ENCODE measurements at regions not wholly inside any gene's neighbourhood (a gene's known extent, or its start where the extent isn't known, plus 50 kb on each side); places are given as distances from the start of the nearest gene placed in this dataset.
A peak's percentile ranks its signal among the peaks of the same experiment; 100 is the strongest.

DNA sequence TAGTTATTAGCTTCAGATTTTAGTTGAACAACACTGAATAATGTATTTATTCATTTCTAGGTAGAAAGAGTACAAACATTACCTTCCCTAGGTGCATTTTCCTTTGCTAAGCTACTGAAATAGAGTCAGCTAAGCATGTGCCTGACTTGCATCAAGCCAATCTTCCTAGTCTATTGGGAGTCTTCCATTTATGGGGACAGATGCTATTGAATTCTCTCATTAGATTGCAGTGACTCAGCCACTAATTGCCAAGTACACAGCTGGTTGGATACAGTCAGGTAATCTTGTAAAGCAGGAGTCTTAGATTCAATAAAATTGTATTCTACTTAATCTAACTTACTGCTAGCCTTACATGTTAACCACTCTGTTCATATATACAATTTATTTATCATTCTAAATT is 55.2 kb upstream of the RPS13 start:
- H2AFZ ChIP-seq (ENCODE audit: low read length), result no peak overlapping the region
- TF ChIP-seq, protein P1, sequence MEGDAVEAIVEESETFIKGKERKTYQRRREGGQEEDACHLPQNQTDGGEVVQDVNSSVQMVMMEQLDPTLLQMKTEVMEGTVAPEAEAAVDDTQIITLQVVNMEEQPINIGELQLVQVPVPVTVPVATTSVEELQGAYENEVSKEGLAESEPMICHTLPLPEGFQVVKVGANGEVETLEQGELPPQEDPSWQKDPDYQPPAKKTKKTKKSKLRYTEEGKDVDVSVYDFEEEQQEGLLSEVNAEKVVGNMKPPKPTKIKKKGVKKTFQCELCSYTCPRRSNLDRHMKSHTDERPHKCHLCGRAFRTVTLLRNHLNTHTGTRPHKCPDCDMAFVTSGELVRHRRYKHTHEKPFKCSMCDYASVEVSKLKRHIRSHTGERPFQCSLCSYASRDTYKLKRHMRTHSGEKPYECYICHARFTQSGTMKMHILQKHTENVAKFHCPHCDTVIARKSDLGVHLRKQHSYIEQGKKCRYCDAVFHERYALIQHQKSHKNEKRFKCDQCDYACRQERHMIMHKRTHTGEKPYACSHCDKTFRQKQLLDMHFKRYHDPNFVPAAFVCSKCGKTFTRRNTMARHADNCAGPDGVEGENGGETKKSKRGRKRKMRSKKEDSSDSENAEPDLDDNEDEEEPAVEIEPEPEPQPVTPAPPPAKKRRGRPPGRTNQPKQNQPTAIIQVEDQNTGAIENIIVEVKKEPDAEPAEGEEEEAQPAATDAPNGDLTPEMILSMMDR (conservative IDR thresholded peaks at IDR 0.05 in 1 of 2, IDR thresholded peaks at IDR 0.05 in 1 of 2; ENCODE audit: low read depth in 1 of 2, low read length in 2 of 2), result no peak
- TF ChIP-seq EZH2 (IDR thresholded peaks at IDR 0.05; ENCODE audit: low read length, missing control alignments), result no peak
- H3K4me3 ChIP-seq (replicated peaks in 1 of 4; ENCODE audit: control extremely low read depth in 1 of 4, insufficient read depth in 1 of 4, low read depth in 3 of 4, low read length in 4 of 4), result no peak overlapping the region
- no peaks in the 10 kb centered on the region for H3K9me3 ChIP-seq (ENCODE audit: control insufficient read depth, insufficient read depth, low read depth, low read length)
- H4K20me1 ChIP-seq (ENCODE audit: control insufficient read depth, extremely low read depth, insufficient read depth, low read length), result no peaks in the 10 kb centered on the region
- H3K36me3 ChIP-seq (ENCODE audit: control insufficient read depth, insufficient read depth, low read length), result no peaks in the 10 kb centered on the region
- H3K4me1 ChIP-seq (ENCODE audit: control insufficient read depth, extremely low read depth, insufficient read depth, low read length), result no peaks in the 10 kb centered on the region
- H3K9ac ChIP-seq (ENCODE audit: insufficient read depth, low read length), result no peak overlapping the region
- no peak overlapping the region for H3K27ac ChIP-seq (ENCODE audit: insufficient read depth, low read length)
- H3K27me3 ChIP-seq (ENCODE audit: control insufficient read depth, insufficient read depth, low read length), result no peaks in the 10 kb centered on the region
- H3K79me2 ChIP-seq (ENCODE audit: control insufficient read depth, insufficient read depth, low read length), result no peaks in the 10 kb centered on the region
- no peak for DNase-seq (ENCODE audit: low read depth in 2 of 2)
- H3K4me2 ChIP-seq (ENCODE audit: extremely low read depth, insufficient read depth, low read length), result no peak overlapping the region

DNA sequence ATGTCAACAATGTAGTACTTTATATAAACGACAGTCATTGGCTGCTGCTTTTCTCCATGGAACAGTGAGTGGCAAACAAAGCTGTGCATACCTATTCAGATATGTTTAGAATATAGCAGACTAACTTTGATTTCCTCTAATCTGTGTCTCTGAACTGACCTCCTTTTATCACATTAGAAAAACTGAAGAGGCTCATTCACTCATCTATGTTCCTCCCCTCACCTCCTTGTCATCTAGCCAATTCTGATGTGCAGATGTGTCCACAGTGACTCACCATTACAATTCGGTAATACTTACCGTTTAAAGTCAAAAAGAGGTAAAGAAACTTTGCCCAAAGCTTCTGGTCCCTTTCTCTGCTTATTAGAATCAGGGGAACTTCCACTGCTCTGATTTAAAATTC is 51.5 kb upstream of the RPS13 start:
- Histone ChIP-seq H4K20me1 (ENCODE audit: control insufficient read depth, extremely low read depth, insufficient read depth, low read length) (no peaks in the 10 kb centered on the region), H3K9ac (ENCODE audit: insufficient read depth, low read length) (no peak overlapping the region), H3K27me3 (ENCODE audit: control insufficient read depth, insufficient read depth, low read length) (no peaks in the 10 kb centered on the region), H2AFZ (ENCODE audit: low read length) (no peak overlapping the region), H3K27ac (ENCODE audit: insufficient read depth, low read length) (no peak overlapping the region), H3K4me1 (ENCODE audit: control insufficient read depth, extremely low read depth, insufficient read depth, low read length) (no peaks in the 10 kb centered on the region), H3K4me3 (replicated peaks in 1 of 4; ENCODE audit: control extremely low read depth in 1 of 4, insufficient read depth in 1 of 4, low read depth in 3 of 4, low read length in 4 of 4) (no peak overlapping the region), H3K9me3 (ENCODE audit: control insufficient read depth, insufficient read depth, low read depth, low read length) (no peaks in the 10 kb centered on the region), H3K79me2 (ENCODE audit: control insufficient read depth, insufficient read depth, low read length) (no peaks in the 10 kb centered on the region), H3K36me3 (ENCODE audit: control insufficient read depth, insufficient read depth, low read length) (no peaks in the 10 kb centered on the region), H3K4me2 (ENCODE audit: extremely low read depth, insufficient read depth, low read length) (no peak overlapping the region)
- TF ChIP-seq, protein P1 (conservative IDR thresholded peaks at IDR 0.05 in 1 of 2, IDR thresholded peaks at IDR 0.05 in 1 of 2; ENCODE audit: low read depth in 1 of 2, low read length in 2 of 2), result no peak
- TF ChIP-seq EZH2 (IDR thresholded peaks at IDR 0.05; ENCODE audit: low read length, missing control alignments), result no peak
- peak; percentile 12 to 65 for DNase-seq (ENCODE audit: low read depth in 2 of 2)

All from fibroblast of lung (primary cell).